Karpas-422 (cell line): ENCODE measurements at regions not wholly inside any gene's neighbourhood (a gene's known extent, or its start where the extent isn't known, plus 50 kb on each side); places are given as distances from the start of the nearest gene placed in this dataset.

ENCODE experiments used
- DNase-seq: peaks from one replicate; pipeline ENCODE4 v3.0.0-alpha.2; 2015
- H2AFZ ChIP-seq: fragments of 200-600 bp; sonication (generic); 2 replicates; pipeline ENCODE4 v1.6.1; 2014; ENCODE audit warnings: antibody characterized with exemption, low read length, mixed read lengths
- H3K27ac ChIP-seq: fragments of 200-600 bp; sonication (generic); 2 replicates; pipeline ENCODE4 v1.5.1; 2014; ENCODE audit warnings: mild to moderate bottlenecking, low read length, moderate library complexity
- H3K27me3 ChIP-seq: fragments of 200-600 bp; sonication (generic); 2 replicates; pipeline ENCODE4 v1.6.1; 2014; ENCODE audit warnings: low read length, mixed read lengths
- H3K36me3 ChIP-seq: fragments of 200-600 bp; sonication (generic); 2 replicates; pipeline ENCODE4 v1.6.1; 2014; ENCODE audit warnings: low read length, mixed read lengths; ENCODE audit not compliant: insufficient read depth
- H3K4me1 ChIP-seq: fragments of 200-600 bp; sonication (generic); 2 replicates; pipeline ENCODE4 v1.6.1; 2014; ENCODE audit warnings: mild to moderate bottlenecking, low read length, mixed read lengths
- H3K4me2 ChIP-seq: fragments of 200-600 bp; sonication (generic); 2 replicates; pipeline ENCODE4 v1.6.1; 2014; ENCODE audit warnings: low read length, low read depth, mild to moderate bottlenecking; ENCODE audit not compliant: poor library complexity, severe bottlenecking
- H3K4me3 ChIP-seq: fragments of 200-600 bp; sonication (generic); 2 replicates; pipeline ENCODE4 v1.5.1; 2014; ENCODE audit warnings: mild to moderate bottlenecking, antibody characterized with exemption, low read length, mixed read lengths
- H3K79me2 ChIP-seq: fragments of 200-600 bp; sonication (generic); 2 replicates; pipeline ENCODE4 v1.6.1; 2014; ENCODE audit warnings: mild to moderate bottlenecking, low read length, mixed read lengths
- H3K9ac ChIP-seq: fragments of 200-600 bp; sonication (generic); 2 replicates; pipeline ENCODE4 v1.6.0; 2014; ENCODE audit warnings: low read length
- H3K9me2 ChIP-seq: fragments of 200-600 bp; sonication (generic), shearing (Covaris generic); replicated peaks from 2 replicates; pipeline ENCODE4 v1.6.0; 2014; ENCODE audit warnings: mild to moderate bottlenecking, low read length, moderate library complexity; ENCODE audit not compliant: insufficient read depth
- H3K9me3 ChIP-seq: fragments of 300-700, 200-600 bp; sonication (generic); 2 replicates; pipeline ENCODE4 v1.6.1; 2014; ENCODE audit warnings: low read length, mixed read lengths
- H4K20me1 ChIP-seq: fragments of 200-600 bp; sonication (generic); 2 replicates; pipeline ENCODE4 v1.6.1; 2014; ENCODE audit warnings: mild to moderate bottlenecking, antibody characterized with exemption, low read length, low read depth; ENCODE audit not compliant: insufficient read depth

DNA sequence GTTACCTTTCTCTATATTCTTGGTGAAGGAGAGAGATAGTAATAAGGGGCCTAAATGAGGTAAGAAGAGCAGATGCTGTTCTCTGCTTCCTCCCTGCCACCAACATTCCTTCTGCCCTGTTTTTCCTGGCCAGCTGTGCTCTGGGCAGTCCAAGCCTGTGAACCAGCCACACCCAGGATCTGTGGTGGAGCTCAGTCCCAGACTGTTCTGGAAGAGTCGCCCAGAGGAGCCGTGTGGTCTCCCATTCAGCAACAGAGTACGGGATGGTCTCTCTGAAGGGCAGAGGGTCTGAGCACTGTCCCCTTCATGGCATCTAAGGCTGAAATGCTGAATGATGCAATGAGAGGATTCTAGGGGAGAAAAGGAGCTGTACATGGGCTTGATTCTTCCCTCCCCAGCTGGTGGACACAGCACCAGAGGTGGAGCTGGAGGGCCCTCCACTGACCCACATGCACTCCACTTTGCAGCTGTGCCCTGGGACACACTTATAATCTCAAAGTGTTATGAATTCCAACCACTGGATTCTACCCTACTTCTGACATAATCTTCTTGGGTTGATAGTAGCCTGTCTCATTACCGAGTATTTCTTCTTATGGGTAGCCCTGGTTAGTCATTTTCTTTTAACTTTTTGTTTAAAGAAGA lies 70.8 kb upstream of the RPS23 start:
- H3K9ac ChIP-seq: no peak overlapping the region
- no peaks in the 10 kb centered on the region for H3K4me1 ChIP-seq
- no peaks in the 10 kb centered on the region for H3K36me3 ChIP-seq
- no peak for DNase-seq
- no peak overlapping the region for H3K4me2 ChIP-seq
- no peaks in the 10 kb centered on the region for H3K9me2 ChIP-seq
- no peaks in the 10 kb centered on the region for H4K20me1 ChIP-seq
- no peak overlapping the region for H3K4me3 ChIP-seq
- H3K9me3 ChIP-seq: no peaks in the 10 kb centered on the region
- H3K27me3 ChIP-seq: no peaks in the 10 kb centered on the region
- H3K79me2 ChIP-seq: no peaks in the 10 kb centered on the region
- no peak overlapping the region for H2AFZ ChIP-seq
- no peak overlapping the region for H3K27ac ChIP-seq

DNA sequence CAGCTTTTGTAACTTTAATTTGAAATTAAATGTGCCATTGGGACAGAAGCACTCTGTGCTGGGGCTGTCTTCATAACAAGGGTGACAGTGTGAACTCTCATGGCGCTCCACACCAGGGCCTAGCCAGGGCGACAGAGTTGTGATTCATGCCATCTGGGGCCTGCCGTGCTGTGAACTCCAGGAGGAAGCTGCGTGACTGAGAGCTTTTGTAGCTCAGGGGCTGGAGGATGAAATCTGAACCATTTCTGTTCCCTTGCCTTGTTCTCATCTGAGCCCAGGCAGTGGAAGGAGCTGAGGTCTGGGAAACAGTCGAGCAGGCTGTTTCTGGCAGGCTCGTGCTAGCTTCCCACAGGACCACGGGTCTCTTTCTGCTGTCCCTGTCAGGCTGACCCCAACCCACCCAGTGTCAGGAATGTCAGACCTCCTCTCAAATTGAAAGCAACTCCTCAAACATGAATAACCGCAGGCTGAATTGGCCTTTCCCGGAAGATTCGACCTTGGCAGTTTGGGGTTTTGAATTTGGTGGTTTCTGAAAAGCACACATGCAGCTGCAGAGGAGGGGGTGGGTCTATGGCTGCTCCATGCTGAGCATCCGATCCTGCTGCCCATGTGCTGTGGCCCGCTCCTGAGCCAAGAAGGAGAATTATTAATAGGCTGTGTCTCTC lies 69.2 kb upstream of the RPS23 start:
- Histone ChIP-seq H4K20me1 (no peaks in the 10 kb centered on the region), H3K79me2 (no peaks in the 10 kb centered on the region), H3K4me1 (no peaks in the 10 kb centered on the region), H3K9me3 (no peaks in the 10 kb centered on the region), H3K9me2 (no peaks in the 10 kb centered on the region), H3K36me3 (no peaks in the 10 kb centered on the region), H3K9ac (no peak overlapping the region), H3K27me3 (no peaks in the 10 kb centered on the region), H2AFZ (no peak overlapping the region), H3K4me3 (no peak overlapping the region), H3K27ac (no peak overlapping the region), H3K4me2 (no peak overlapping the region)
- DNase-seq: no peak

DNA sequence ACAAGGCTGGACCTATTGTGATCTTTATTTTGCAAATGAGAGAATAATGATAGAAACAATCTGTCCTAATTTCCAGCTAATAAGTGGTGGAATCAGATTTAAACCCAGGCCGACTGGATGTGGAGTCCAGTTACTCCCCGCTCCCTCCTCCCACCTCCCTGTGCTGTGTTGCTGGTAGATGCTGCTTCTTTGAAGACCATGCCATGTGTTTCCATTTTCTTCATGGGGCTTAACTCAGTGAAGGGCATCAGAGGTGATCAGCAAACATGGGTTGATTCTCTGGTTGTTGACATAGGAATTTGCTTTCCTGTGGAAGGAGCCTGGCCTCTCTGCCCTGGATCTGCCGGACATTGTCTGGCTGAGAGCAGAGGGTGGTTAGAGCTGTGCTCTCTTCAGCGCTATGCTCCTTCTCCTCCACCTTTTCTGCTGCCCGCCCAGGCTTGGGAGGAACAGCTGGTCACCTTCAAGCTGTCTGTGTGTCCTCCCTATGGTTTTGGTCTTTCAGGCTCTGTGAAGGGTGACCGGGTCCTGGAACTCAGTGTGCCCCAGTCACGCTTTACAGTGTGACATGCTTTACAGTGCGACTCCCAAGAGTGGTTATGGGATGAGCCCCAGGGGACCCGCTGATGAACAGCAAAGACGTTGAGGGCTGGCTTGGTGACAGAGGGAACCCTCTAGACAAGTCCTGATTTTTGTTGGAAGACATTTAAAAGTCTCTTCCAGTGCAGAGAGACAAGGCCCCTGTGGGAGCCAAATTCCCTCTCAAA lies 68.4 kb upstream of the RPS23 start:
- Histone ChIP-seq H2AFZ (no peak overlapping the region), H3K9ac (no peak overlapping the region), H4K20me1 (no peaks in the 10 kb centered on the region), H3K79me2 (no peaks in the 10 kb centered on the region), H3K4me2 (no peak overlapping the region), H3K36me3 (no peaks in the 10 kb centered on the region), H3K4me1 (no peaks in the 10 kb centered on the region), H3K27ac (no peak overlapping the region), H3K9me3 (no peaks in the 10 kb centered on the region), H3K4me3 (no peak overlapping the region), H3K27me3 (no peaks in the 10 kb centered on the region), H3K9me2 (no peaks in the 10 kb centered on the region)
- DNase-seq: no peak

DNA sequence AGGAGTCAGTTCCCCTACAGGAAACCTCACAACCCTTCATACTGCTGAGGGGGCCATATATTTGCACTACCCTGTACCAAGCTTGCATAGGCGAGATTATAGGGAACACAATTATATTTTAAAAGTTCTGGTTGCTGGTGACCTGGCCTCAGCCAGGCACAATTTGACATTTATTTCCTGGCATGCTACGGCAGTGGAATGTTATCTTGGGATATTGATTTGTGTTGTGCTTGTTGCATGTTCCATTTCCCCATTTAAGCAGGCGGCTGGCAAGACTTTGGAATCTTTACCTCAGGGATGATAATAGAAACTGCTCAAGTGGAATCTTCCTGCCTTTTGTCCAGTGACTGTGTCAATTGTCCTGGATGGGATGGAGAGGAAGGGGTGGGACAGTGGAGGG lies 67.0 kb upstream of the RPS23 start:
- Histone ChIP-seq H3K79me2 (no peaks in the 10 kb centered on the region), H4K20me1 (no peaks in the 10 kb centered on the region), H3K27ac (no peak overlapping the region), H2AFZ (no peak overlapping the region), H3K9ac (no peak overlapping the region), H3K9me3 (no peaks in the 10 kb centered on the region), H3K4me2 (no peak overlapping the region), H3K27me3 (no peaks in the 10 kb centered on the region), H3K9me2 (no peaks in the 10 kb centered on the region), H3K36me3 (no peaks in the 10 kb centered on the region), H3K4me1 (no peaks in the 10 kb centered on the region), H3K4me3 (no peak overlapping the region)
- DNase-seq: no peak

DNA sequence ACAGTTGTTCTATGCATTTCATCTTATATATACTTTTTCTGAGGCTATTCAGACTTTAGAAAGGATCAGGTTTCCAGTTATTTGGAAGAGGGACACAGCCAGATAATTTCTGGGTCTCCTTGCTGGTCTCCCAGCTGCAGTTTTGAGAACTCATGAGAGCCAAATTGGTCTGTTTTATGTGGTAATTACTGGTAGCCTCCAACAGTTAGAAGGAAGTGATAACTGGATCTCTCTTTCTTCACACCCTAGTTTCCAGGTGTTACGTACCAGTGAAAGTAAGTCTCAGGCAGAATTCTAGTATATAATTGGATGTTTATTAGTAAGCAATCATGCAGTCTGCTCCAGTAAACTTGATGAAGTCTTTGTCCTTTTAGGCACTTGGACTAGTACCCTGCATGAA lies 63.2 kb upstream of the RPS23 start:
- Histone ChIP-seq H3K4me2 (no peak overlapping the region), H3K4me3 (no peak overlapping the region), H3K9me3 (no peaks in the 10 kb centered on the region), H3K36me3 (no peaks in the 10 kb centered on the region), H3K9ac (no peak overlapping the region), H3K79me2 (no peaks in the 10 kb centered on the region), H3K27ac (no peak overlapping the region), H4K20me1 (no peaks in the 10 kb centered on the region), H3K9me2 (no peaks in the 10 kb centered on the region), H3K27me3 (no peaks in the 10 kb centered on the region), H2AFZ (no peak overlapping the region), H3K4me1 (no peaks in the 10 kb centered on the region)
- no peak for DNase-seq

DNA sequence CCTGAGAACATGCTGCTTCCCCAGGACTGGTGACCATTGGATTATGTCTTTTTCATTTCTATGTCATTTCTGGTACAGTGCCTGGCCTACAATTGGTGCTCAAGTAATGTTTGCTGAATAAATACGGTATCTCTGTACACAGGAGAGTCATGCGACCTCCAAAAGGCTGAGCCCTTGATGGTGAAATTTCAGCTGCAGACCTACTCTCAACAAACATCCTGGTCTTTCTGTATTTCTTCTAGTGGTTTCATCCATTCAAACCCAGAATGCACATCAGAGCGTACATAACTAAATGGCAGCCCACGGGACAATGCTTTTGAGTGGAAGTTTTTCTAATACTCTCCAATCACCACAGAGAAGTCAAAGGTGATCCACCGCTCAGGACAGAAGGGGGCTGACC lies 62.6 kb upstream of the RPS23 start:
- no peaks in the 10 kb centered on the region for H4K20me1 ChIP-seq
- H3K4me2 ChIP-seq: no peak overlapping the region
- H3K9me3 ChIP-seq: no peaks in the 10 kb centered on the region
- no peak overlapping the region for H3K27ac ChIP-seq
- no peaks in the 10 kb centered on the region for H3K4me1 ChIP-seq
- DNase-seq: no peak
- no peaks in the 10 kb centered on the region for H3K27me3 ChIP-seq
- no peaks in the 10 kb centered on the region for H3K9me2 ChIP-seq
- no peak overlapping the region for H3K4me3 ChIP-seq
- no peak overlapping the region for H2AFZ ChIP-seq
- H3K79me2 ChIP-seq: no peaks in the 10 kb centered on the region
- H3K9ac ChIP-seq: no peak overlapping the region
- no peaks in the 10 kb centered on the region for H3K36me3 ChIP-seq

DNA sequence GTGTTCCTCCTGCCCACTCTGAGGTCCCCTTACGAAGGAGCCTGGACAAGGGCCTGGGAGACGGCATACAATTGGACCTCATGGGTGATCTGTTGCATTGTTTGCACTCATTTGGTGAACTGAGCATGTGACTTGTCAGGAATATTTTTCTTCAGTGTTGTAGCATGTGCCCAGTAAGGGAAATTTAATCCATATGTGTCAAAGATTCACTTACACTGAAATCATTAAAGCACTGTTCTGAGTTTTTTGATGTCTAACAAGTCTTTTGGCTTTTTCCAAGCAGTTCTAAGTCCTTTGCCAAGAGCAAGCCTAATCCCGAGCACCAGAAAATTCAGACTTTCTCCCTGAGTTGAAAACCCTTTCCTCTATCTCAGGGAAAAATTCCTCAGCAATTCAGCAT lies 61.6 kb upstream of the RPS23 start:
- Histone ChIP-seq H3K4me1 (no peaks in the 10 kb centered on the region), H3K27me3 (no peaks in the 10 kb centered on the region), H3K4me2 (no peak overlapping the region), H3K9ac (no peak overlapping the region), H3K79me2 (no peaks in the 10 kb centered on the region), H2AFZ (no peak overlapping the region), H3K27ac (no peak overlapping the region), H3K4me3 (no peak overlapping the region), H3K9me2 (no peaks in the 10 kb centered on the region), H3K9me3 (no peaks in the 10 kb centered on the region), H3K36me3 (no peaks in the 10 kb centered on the region), H4K20me1 (no peaks in the 10 kb centered on the region)
- no peak for DNase-seq

DNA sequence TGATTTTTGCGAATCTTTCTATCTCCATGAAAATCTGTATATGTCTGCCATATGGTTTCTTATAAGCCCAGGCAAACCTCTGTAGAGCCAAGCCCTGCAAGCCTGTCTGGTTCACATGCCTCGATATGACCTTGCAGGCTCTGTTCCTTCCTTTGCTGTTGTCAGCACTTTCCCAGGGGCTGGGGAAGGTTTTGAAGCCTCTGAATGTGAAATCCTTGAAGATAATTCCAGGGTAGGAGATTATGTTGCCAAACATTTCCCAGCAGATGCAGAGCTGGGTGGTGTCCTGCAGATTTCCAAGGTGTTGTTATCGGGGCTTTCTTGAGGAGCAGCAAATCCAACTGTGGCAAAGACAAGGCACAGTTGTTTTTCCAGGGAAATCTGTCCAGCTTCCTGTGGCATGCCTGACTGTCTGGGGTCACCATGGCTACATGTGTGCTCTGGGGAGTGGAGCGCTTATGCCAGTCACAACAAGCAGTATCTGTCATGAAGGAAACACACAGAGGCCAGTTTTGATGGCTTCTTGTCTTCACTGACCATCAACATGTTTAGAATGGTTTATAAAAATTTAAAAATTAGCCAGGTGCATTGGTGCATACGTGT lies 60.7 kb upstream of the RPS23 start:
- H3K4me1 ChIP-seq: no peaks in the 10 kb centered on the region
- H3K9ac ChIP-seq: no peak overlapping the region
- no peak overlapping the region for H2AFZ ChIP-seq
- H3K27ac ChIP-seq: no peak overlapping the region
- no peak overlapping the region for H3K4me2 ChIP-seq
- no peaks in the 10 kb centered on the region for H3K36me3 ChIP-seq
- no peaks in the 10 kb centered on the region for H3K27me3 ChIP-seq
- H3K9me3 ChIP-seq: no peaks in the 10 kb centered on the region
- DNase-seq: no peak
- H4K20me1 ChIP-seq: no peaks in the 10 kb centered on the region
- no peak overlapping the region for H3K4me3 ChIP-seq
- no peaks in the 10 kb centered on the region for H3K79me2 ChIP-seq
- no peaks in the 10 kb centered on the region for H3K9me2 ChIP-seq
